DMS 273 (cell line): ENCODE measurements at regions not wholly inside any gene's neighbourhood (a gene's known extent, or its start where the extent isn't known, plus 50 kb on each side); places are given as distances from the start of the nearest gene placed in this dataset.

Experiments
- DNase-seq: peaks from one replicate; lab custom pipeline; 2025; ENCODE audit not compliant: unreplicated experiment; lab: John Stamatoyannopoulos, UW

GRCh38 chr2:240295256-240296103 lies 140.0 kb upstream of the GPC1 start:
- no peak for DNase-seq

GRCh38 chr2:240296104-240296406 lies 139.4 kb upstream of the GPC1 start:
- no peak for DNase-seq

DNA sequence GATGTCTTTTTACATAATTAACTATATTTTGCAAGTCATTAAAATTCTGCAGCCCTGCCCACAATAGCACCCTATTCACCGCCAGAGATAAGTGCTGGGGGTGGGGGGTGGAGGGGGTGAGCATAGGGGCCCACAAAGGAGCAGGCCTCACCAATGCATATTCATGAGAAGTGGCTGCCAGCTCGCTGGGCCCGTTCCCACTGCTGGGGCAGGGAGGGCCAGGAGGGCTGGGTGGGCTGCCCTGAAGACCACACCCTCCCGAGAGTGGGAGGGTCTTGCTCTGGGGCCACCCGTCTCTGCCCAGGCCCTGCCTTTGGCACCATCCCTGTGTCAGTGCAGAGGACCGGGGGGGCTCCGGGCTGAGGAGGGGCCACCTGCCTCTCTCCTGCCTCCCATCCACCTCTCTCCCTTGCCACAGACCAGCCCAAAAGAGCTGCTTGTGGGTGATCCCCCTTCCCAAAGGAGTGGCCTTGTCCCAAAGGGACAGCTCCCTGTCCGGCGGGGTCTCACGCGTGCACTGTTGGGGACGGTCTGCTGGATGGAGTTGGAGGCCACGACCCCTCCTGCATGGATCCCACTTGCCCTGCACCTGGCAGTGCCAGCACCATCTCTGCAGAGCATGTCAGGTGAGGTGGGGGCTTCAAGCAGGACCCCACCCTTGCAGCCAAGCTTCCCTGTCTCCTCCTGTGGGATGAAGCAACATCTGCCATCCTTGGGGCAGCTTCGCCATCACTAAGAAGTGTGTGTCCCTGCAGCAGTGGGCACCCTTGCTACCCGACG lies 138.8 kb upstream of the GPC1 start:
- DNase-seq, result no peak

- DNase-seq, result no peak
Measured at GRCh38 chr2:240297256-240298116, 138.0 kb upstream of the GPC1 start.

GRCh38 chr2:240298117-240298790 lies 137.2 kb upstream of the GPC1 start:
- DNase-seq, result no peak

DNA sequence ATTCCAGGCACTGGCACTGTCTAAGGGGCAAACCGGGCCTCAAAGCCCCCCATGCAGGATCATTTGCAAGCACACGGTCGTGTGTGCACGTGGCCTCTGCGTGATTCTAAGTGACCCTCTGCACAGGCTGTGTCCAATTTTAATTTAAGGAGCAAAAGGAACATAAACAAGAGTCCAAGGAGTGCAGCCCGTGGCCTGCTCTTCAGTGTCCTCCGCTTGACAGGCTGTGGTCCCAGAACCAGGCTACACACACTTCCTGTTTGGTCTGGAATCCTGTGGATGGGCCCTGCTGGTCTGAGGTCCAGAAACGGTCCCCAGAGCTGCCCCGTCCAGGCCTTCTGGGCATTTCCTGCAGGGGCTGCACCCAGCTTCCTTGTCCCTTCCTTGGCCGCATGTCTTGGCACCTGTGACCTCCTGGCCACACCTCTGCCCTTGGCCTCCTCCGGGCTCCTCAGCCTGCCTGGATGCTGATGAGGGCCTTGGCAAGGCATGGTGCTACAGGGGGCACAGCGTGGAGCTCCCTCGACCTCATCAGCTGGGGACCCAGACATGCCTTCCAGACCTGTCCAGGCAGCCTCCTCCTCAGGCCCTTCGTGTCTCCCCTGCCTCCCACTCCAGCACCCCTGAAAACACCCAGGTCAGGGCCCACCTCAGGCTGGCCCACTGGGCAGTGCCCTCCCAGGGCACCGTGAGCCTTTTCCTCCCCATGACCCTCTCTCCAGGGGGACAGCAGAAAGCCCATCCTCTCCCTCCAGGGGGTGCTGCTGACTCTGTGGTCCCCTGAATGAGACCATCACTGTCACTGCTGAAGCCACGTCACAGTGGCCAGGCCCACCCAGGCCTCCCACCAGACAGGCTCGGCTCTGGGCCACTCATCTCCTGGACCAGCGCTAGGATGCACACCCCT lies 136.4 kb upstream of the GPC1 start:
- DNase-seq, result no peak

GRCh38 chr2:240299710-240300068 lies 135.8 kb upstream of the GPC1 start:
- DNase-seq, result no peak

DNA sequence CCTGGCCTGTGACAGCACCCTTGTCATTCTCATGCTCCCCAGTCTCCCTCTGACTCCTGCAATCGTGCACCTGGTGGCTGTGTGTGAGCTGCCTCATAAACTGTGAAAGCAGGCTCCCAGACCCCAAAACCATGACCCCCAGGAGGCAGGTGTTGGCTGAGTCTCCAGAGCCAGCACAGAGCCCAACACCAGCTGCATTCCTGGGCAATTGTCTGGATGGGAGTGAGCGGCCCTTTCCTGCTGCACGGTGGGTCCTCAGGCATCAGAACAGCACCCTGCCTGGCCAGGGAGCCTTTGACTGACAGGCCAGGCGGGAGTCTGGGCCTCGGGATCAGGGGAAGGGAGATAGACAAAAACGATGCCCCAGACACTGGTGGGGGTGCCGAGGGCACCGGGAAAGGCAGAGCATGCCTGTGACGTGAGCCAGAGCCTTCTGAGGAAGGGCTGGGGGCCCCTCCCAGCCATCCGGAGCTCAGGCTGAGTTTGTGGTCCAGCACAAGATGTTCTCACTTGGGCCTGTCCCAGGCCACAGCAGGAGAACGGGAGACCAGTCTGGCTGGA lies 135.1 kb upstream of the GPC1 start:
- DNase-seq, result no peak

DNA sequence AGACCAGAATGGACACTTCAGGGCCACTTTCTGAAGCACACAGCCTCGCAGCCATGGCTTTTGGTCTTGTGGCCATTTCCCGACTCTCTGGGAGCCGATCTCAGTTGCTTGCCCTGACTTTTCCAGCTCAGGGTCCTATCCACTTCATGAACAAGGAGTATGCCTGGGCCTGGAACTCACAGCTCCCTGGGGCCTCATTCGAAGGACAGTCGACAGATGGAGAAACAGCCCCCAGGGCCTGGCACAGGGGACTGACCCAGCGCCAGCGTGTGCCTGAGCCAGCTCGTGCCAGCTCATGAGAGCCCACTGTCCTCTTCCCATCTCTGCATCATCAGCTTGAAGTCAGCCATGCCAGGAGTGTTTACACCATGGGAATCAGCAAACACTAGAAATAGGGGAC lies 134.6 kb upstream of the GPC1 start:
- DNase-seq, result no peak

GRCh38 chr2:240301256-240301795 lies 134.1 kb upstream of the GPC1 start:
- no peak for DNase-seq

GRCh38 chr2:240302041-240302440 lies 133.4 kb upstream of the GPC1 start:
- DNase-seq, result no peak

- no peak for DNase-seq
Measured at GRCh38 chr2:240302933-240303595, 132.4 kb upstream of the GPC1 start.

DNA sequence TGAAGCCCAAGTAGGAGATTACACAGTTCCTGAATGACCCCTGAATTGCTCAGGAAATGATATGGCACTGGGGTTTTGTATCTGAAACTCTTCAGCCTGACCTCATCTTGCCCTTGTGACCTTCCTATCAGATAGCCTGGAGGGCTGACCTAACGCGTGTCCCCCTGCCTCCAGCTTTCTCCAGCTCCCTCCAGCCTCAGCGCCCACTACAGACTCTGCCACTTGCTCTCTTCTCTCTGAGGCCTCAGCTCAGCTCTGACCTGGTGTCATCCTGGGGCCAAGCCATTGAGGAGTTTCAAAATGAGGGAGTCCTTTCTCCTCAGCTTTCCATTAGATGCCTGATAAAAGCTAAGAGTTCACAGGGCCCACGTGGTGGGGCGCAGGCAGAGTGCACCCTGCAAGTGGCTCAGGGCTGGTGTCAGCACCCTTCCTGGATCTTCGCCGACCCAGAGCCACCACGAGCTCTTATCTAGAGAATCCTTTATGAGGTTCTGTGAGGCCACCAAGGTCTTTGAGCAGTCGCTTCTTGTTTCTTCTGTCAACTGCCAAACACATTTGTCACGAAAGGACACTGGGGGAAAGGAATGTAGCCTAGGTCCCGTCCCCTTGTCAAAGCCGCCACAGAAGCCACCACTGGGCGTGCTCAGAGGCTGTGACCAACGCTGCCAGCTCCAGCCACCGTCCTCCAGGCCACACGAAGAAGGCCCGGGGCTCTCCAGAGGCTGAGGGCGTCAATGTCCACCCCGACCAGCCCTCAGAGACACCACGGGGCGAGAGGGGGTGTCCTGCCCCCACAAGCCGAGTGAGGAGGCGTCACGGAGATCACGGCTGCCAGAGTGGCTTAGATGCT lies 131.3 kb upstream of the GPC1 start:
- DNase-seq, result no peak

GRCh38 chr2:240304746-240305161 lies 130.7 kb upstream of the GPC1 start:
- no peak for DNase-seq

GRCh38 chr2:240305369-240305962 lies 130.0 kb upstream of the GPC1 start:
- DNase-seq, result no peak

DNA sequence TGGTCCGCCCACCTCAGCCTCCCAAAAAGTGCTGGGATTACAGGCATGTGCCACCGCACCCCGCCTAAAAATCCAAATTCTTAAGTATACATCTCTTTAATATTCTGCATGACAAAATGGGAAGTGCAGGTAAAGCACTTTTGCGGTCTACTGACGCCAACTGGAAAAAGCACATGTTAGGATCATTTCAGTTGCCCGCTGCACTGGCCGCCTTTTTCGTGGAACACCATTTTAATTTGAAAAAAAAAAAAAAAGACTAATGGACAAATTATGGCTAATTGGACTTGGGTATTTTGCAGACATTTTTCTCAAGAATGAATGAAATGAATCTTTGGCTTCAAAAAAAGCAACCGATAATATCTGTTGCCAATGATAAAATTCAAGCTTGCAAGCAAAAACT lies 129.3 kb upstream of the GPC1 start:
- no peak for DNase-seq

- no peak for DNase-seq
Measured at GRCh38 chr2:240308111-240308651, 127.3 kb upstream of the GPC1 start.
